OCI-LY7 (cell line): ENCODE measurements at regions not wholly inside any gene's neighbourhood (a gene's known extent, or its start where the extent isn't known, plus 50 kb on each side); places are given as distances from the start of the nearest gene placed in this dataset.

ENCODE experiments used
- BruUV-seq: library from RNA; stranded (reverse); fragments of 400-500 nt; replicated peaks from 2 replicates; lab custom pipeline; 2021; lab: Mats Ljungman, UMichigan
- CTCF ChIA-PET: fragments of 300-600 bp; sonication (Branson Sonifier 250); formaldehyde crosslinking; loops from one replicate; lab custom pipeline; 2022; ENCODE audit warnings: antibody characterized with exemption; ENCODE audit not compliant: unreplicated experiment; lab: Charles Lee
- POLR2A ChIA-PET: fragments of 300-600 bp; sonication (Branson Sonifier 250); formaldehyde crosslinking; loops from one replicate; lab custom pipeline; 2022; ENCODE audit warnings: antibody characterized with exemption; lab: Charles Lee
- DNase-seq: peaks from one replicate; pipeline ENCODE4 v3.0.0-alpha.2; 2015; ENCODE audit warnings: low spot score
- H2AFZ ChIP-seq: fragments of 200-600 bp; sonication (generic), shearing (Covaris generic); 2 replicates; pipeline ENCODE4 v1.6.1; 2014; ENCODE audit warnings: mild to moderate bottlenecking, antibody characterized with exemption, low read length, moderate library complexity
- H3K27ac ChIP-seq: fragments of 200-600 bp; sonication (generic); 2 replicates; pipeline ENCODE4 v1.5.1; 2014; ENCODE audit warnings: mixed run types, low read depth, mild to moderate bottlenecking, moderate library complexity, low read length, inconsistent platforms; ENCODE audit not compliant: poor library complexity, severe bottlenecking
- H3K36me3 ChIP-seq: fragments of 200-600 bp; sonication (generic); 2 replicates; pipeline ENCODE4 v1.6.1; 2014; ENCODE audit warnings: mild to moderate bottlenecking, antibody characterized with exemption, low read length, moderate library complexity, mixed read lengths; ENCODE audit not compliant: insufficient read depth
- H3K4me1 ChIP-seq: fragments of 200-600 bp; sonication (generic); 2 replicates; pipeline ENCODE4 v1.5.1; 2014; ENCODE audit warnings: mild to moderate bottlenecking, low read length; ENCODE audit not compliant: insufficient read depth, poor library complexity, severe bottlenecking
- H3K4me2 ChIP-seq: fragments of 200-600 bp; sonication (generic); 2 replicates; pipeline ENCODE4 v1.6.1; 2014; ENCODE audit warnings: mild to moderate bottlenecking, low read length
- H3K4me3 ChIP-seq: fragments of 200-600 bp; sonication (generic); 2 replicates; pipeline ENCODE4 v1.5.1; 2014; ENCODE audit warnings: mild to moderate bottlenecking, low read depth, low read length; ENCODE audit not compliant: poor library complexity, severe bottlenecking
- H3K79me2 ChIP-seq: fragments of 200-600 bp; sonication (generic); 2 replicates; pipeline ENCODE4 v1.6.1; 2016; ENCODE audit warnings: low read depth, mild to moderate bottlenecking, low read length, moderate library complexity, mixed read lengths; ENCODE audit not compliant: insufficient read depth
- H3K9me2 ChIP-seq: fragments of 200-600 bp; sonication (generic); 2 replicates; pipeline ENCODE4 v1.6.1; 2016; ENCODE audit warnings: mild to moderate bottlenecking, low read length, mixed read lengths; ENCODE audit not compliant: insufficient read depth
- H3K9me3 ChIP-seq: fragments of 200-600 bp; sonication (generic); 2 replicates; pipeline ENCODE4 v1.6.1; 2014; ENCODE audit warnings: mild to moderate bottlenecking, mixed run types, low read length, mixed read lengths
- H4K20me1 ChIP-seq: fragments of 200-600 bp; sonication (generic); 2 replicates; pipeline ENCODE4 v1.6.1; 2014; ENCODE audit warnings: mild to moderate bottlenecking, antibody characterized with exemption, low read length, moderate library complexity, mixed read lengths; ENCODE audit not compliant: insufficient read depth
- CTCF ChIP-seq: fragments of 200-600 bp; sonication (generic); conservative IDR thresholded peaks from 2 replicates; pipeline ENCODE4 v1.5.1; 2014; ENCODE audit warnings: mild to moderate bottlenecking, antibody characterized with exemption, low read length, moderate library complexity, mixed read lengths
- EZH2phosphoT487 ChIP-seq: fragments of 200-600 bp; sonication (generic); IDR thresholded peaks from 2 replicates; pipeline ENCODE4 v1.6.1; 2018; ENCODE audit warnings: low read depth, borderline replicate concordance, mild to moderate bottlenecking, mixed run types, antibody characterized with exemption, low read length, moderate library complexity, mixed read lengths
- intact Hi-C: fragments of 100-400 bp; cut with micrococcal nuclease; formaldehyde crosslinking; loops from one replicate; pipeline ENCODE4 v1.10.0; 2022; ENCODE audit not compliant: unreplicated experiment

GRCh38 chr13:70333752-70334151 lies 225.5 kb upstream of the KLHL1 start:
- H3K79me2 ChIP-seq = no peaks in the 10 kb centered on the region
- no peak overlapping the region for H3K27ac ChIP-seq
- intact Hi-C loops = no loop called here
- no peak for TF ChIP-seq EZH2phosphoT487
- TF ChIP-seq CTCF = no peak
- no peak for DNase-seq
- H3K36me3 ChIP-seq = no peaks in the 10 kb centered on the region
- POLR2A ChIA-PET = no interaction called here
- no peak overlapping the region for H3K4me2 ChIP-seq
- no peaks in the 10 kb centered on the region for H3K9me3 ChIP-seq
- H2AFZ ChIP-seq = no peak overlapping the region
- no peak overlapping the region for H3K4me3 ChIP-seq
- no TSS peak for BruUV-seq
- CTCF ChIA-PET = no interaction called here
- H3K4me1 ChIP-seq = no peaks in the 10 kb centered on the region
- no peaks in the 10 kb centered on the region for H3K9me2 ChIP-seq
- H4K20me1 ChIP-seq = no peaks in the 10 kb centered on the region

GRCh38 chr13:70330697-70331361 lies 222.6 kb upstream of the KLHL1 start:
- Histone ChIP-seq H3K27ac (no peak overlapping the region), H3K4me2 (no peak overlapping the region), H3K4me1 (no peaks in the 10 kb centered on the region), H4K20me1 (no peaks in the 10 kb centered on the region), H3K9me3 (no peaks in the 10 kb centered on the region), H3K9me2 (no peaks in the 10 kb centered on the region), H3K79me2 (no peaks in the 10 kb centered on the region), H2AFZ (no peak overlapping the region), H3K36me3 (no peaks in the 10 kb centered on the region), H3K4me3 (no peak overlapping the region)
- TF ChIP-seq CTCF (no peak), EZH2phosphoT487 (no peak)
- DNase-seq = no peak
- POLR2A ChIA-PET = no interaction called here
- no TSS peak for BruUV-seq
- intact Hi-C loops = no loop called here
- CTCF ChIA-PET = no interaction called here

- no TSS peak for BruUV-seq
- ChIA-PET POLR2A (interaction anchor here (0.8 kb wide), 1 partner anchor 12 kb away, joined by 3 read pairs; no protein-coding TSS in a partner anchor), CTCF (no interaction called here)
- no peaks in the 10 kb centered on the region for H3K36me3 ChIP-seq
- DNase-seq = no peak
- no peaks in the 10 kb centered on the region for H3K4me1 ChIP-seq
- no peak for TF ChIP-seq EZH2phosphoT487
- TF ChIP-seq CTCF = no peak
- H3K9me3 ChIP-seq = no peaks in the 10 kb centered on the region
- intact Hi-C loops = no loop called here
- no peaks in the 10 kb centered on the region for H4K20me1 ChIP-seq
- no peak overlapping the region for H3K4me2 ChIP-seq
- no peak overlapping the region for H2AFZ ChIP-seq
- H3K79me2 ChIP-seq = no peaks in the 10 kb centered on the region
- H3K27ac ChIP-seq = no peak overlapping the region
- no peaks in the 10 kb centered on the region for H3K9me2 ChIP-seq
- H3K4me3 ChIP-seq = no peak overlapping the region
Measured at GRCh38 chr13:70324519-70324918, 216.3 kb upstream of the KLHL1 start.
